HL-60 (cell line): ENCODE measurements at regions not wholly inside any gene's neighbourhood (a gene's known extent, or its start where the extent isn't known, plus 50 kb on each side); places are given as distances from the start of the nearest gene placed in this dataset.

ENCODE experiments used
- DNase-seq, 2 experiments: peaks; one replicate each; pipeline ENCODE4 v3.0.0-alpha.2; 2010 to 2020; ENCODE audit warnings: low read depth in 1 of 2, low spot score in 1 of 2
- H3K27ac ChIP-seq: fragments of 250-450 bp; sonication (Bioruptor Pico); replicated peaks from 2 replicates; pipeline ENCODE4 v1.5.1; 2020; ENCODE audit warnings: mild to moderate bottlenecking, moderate library complexity
- H3K27me3 ChIP-seq: fragments of 250-450 bp; sonication (Bioruptor Pico); 2 replicates; pipeline ENCODE4 v1.5.1; 2021; ENCODE audit warnings: mild to moderate bottlenecking, moderate library complexity; ENCODE audit not compliant: insufficient read depth, poor library complexity, severe bottlenecking
- H3K4me3 ChIP-seq: replicated peaks from 2 replicates; pipeline ENCODE4 v1.5.1; 2011; ENCODE audit warnings: mild to moderate bottlenecking, control low read depth, low read length; ENCODE audit not compliant: insufficient read depth
- CTCF ChIP-seq: IDR thresholded peaks from one replicate; pipeline ENCODE4 v1.5.1; 2011; ENCODE audit warnings: low read length, control low read depth, inconsistent platforms; ENCODE audit not compliant: insufficient read depth
- GABPA ChIP-seq: IDR thresholded peaks from 2 replicates; pipeline ENCODE4 v1.6.1; 2012; ENCODE audit warnings: low read depth
- POLR2AphosphoS5 ChIP-seq: IDR thresholded peaks from 2 replicates; pipeline ENCODE4 v1.6.1; 2012; ENCODE audit warnings: low read depth
- REST ChIP-seq: IDR thresholded peaks from 2 replicates; pipeline ENCODE4 v1.6.1; 2012; ENCODE audit warnings: low read depth; ENCODE audit not compliant: insufficient replicate concordance
- SPI1 ChIP-seq: IDR thresholded peaks from 2 replicates; pipeline ENCODE4 v1.6.1; 2012; ENCODE audit warnings: low read depth, mild to moderate bottlenecking, borderline replicate concordance

GRCh38 chr13:79084802-79085424, 321.1 kb downstream of the RBM26 start:
- TF ChIP-seq GABPA (no peak), CTCF (no peak), SPI1 (no peak), POLR2AphosphoS5 (no peak), REST (no peak)
- Histone ChIP-seq H3K27me3 (no peaks in the 10 kb centered on the region), H3K4me3 (no peak overlapping the region), H3K27ac (no peak overlapping the region)
- DNase-seq: no peak

- Histone ChIP-seq H3K4me3 (no peak overlapping the region), H3K27ac (no peak overlapping the region), H3K27me3 (no peaks in the 10 kb centered on the region)
- DNase-seq: no peak
- TF ChIP-seq POLR2AphosphoS5: no peak
- no peak for TF ChIP-seq SPI1
- no peak for TF ChIP-seq REST
- no peak for TF ChIP-seq CTCF
- TF ChIP-seq GABPA: no peak
These were observed 324.1 kb downstream of the RBM26 start for GRCh38 chr13:79081942-79082341.

GRCh38 chr13:79079351-79079839, 326.7 kb downstream of the RBM26 start:
- DNase-seq: no peak
- TF ChIP-seq GABPA: no peak
- Histone ChIP-seq H3K27me3 (no peaks in the 10 kb centered on the region), H3K27ac (no peak overlapping the region), H3K4me3 (no peak overlapping the region)

GRCh38 chr13:79075703-79076102, 330.4 kb downstream of the RBM26 start:
- no peak overlapping the region for H3K27ac ChIP-seq
- TF ChIP-seq REST: no peak
- TF ChIP-seq SPI1: no peak
- no peaks in the 10 kb centered on the region for H3K27me3 ChIP-seq
- no peak overlapping the region for H3K4me3 ChIP-seq
- no peak for DNase-seq
